Embryonic facial prominence (tissue), 1 donor: ENCODE measurements at regions not wholly inside any gene's neighbourhood (a gene's known extent, or its start where the extent isn't known, plus 50 kb on each side); places are given as distances from the start of the nearest gene placed in this dataset.
"Not testable (repeated sequence)": the region's sequence is repeated elsewhere in the genome, so short reads cannot be mapped to it uniquely, and the experiment has no call there.

Experiments used
- DNase-seq: peaks from one replicate; pipeline ENCODE4 v3.0.0-alpha.2; 2016; ENCODE audit errors: extremely low spot score

GRCh38 chr2:5145801-5146200 is 546.4 kb upstream of the SOX11 start:
- no peak for DNase-seq

DNA sequence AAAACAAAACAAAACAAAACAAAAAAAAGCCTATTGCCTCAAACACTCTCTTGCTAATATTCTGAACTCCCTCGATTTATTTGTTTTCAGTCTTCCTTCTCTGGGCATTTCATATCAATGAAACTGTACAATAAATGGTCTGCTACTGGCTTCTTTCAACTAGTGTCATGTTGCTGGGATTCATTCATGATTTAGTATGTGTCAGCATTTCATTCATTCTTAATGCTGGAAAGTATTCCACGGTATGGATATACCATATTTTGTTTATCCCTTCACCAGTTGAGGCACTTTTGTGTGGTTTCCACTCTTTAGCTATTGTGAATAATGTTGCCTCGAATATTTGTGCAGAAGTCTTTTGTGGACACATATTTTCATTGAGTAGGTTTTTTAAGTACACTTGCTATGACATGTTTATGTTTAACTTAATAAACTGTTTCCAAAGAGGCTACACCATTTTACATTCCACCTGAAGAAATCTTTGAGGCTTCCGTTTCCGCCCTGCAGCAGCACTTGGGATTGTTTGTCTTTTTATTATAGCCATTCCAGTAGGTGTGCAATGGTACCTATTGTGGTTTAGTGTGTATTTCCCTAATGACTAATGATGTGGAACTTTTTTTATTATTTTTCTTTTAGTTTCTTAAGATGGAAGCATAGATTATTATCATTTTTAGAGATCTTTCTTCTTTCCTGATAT is 543.6 kb upstream of the SOX11 start:
- DNase-seq: no peak

DNA sequence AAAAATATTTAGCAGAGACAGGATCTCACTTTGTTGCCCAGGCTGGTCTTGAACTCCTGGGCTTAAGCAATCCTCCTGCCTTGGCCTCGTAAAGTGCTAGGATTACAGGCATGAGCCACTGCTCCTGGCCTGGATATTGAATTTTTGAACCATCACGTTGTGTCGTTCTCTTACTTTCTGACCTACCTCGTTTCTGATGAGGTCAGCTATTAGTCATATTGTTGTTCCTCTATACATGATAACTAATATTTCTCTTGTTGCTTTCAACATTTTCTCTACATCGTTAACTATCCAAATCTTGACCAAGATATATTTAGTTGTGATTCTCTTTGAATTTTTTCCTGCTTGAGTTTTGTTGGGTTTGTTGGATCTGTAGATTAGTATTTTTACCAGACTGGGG is 541.3 kb upstream of the SOX11 start:
- DNase-seq: no peak

- no peak for DNase-seq
Observed at GRCh38 chr2:5164776-5165525, 527.2 kb upstream of the SOX11 start.

DNA sequence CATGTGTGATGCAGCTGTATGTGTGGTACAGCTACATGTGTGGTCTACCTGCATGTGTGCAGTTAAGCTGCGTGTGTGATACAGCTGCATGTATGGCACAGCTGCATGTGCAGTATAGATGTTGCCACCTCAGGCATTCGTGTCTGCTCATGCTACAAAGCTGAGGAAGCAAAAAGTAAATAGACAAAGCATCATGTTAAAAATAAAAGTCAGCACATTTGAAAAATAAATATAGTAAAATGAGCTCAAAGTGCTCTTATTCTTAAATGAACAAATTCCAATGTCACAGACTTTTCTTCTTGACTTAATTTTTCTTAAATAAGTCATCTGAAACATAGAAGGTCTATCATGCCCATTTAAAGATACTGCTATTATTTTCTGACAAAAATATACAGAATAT is 519.3 kb upstream of the SOX11 start:
- no peak for DNase-seq

GRCh38 chr2:5173876-5174535 is 518.2 kb upstream of the SOX11 start:
- no peak for DNase-seq

DNA sequence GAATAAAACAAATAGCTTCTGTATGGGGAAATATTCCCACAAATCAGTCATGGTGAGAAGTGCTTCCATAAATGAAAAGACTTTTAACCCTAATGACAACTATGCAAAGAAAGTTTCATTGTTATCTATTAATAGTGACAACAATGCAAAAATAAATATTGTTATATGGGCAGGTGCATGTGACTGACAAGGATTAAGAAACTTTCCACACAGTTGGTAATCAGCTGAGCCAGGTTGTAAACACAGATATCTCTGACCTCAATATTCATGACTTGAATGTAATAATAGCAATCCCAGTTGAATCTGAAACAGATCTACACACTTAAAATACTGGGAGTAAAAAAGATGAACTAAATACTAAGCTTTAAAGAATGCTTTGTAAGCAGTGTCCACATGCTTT is 517.0 kb upstream of the SOX11 start:
- no peak for DNase-seq

DNA sequence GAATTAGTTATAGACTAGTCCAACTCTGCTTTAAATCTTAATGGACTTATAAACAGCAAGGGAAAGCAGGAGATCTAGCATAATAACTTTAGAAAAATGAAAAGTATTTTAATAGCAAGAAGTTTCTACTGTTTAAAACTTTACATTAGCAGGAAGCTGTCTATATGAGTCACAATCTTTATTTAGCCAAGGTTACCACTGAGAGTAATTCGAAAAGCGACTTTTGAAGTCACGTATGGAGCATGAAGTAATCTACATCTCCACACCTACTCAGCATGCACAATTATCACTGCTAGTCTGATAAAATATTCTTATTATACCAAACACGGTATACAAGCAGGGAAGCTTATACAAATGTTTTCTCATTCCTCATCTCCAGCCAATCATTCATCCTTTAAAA is 515.4 kb upstream of the SOX11 start:
- no peak for DNase-seq

- DNase-seq: no peak
Observed at GRCh38 chr2:5183031-5183430, 509.2 kb upstream of the SOX11 start.

DNA sequence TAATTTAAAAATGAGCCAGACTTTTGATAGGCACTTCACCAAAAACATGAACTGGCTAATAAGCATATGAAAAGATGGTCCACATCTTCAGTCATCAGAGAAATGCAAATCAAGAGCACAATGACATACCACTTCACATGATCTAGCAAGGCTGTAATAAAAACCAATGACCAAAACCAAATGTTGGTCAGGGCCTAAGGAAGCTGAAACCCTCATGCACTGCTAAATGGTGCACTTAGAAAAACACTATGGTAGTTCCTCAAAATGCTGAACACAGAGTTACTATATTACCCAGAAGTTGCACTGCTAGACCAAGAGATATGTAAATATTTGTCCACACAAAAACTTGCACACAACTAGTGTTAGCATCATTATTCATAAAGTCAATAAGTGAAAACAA is 504.9 kb upstream of the SOX11 start:
- DNase-seq: no peak

- DNase-seq: no peak
Observed at GRCh38 chr2:5188636-5189035, 503.5 kb upstream of the SOX11 start.

- DNase-seq: no peak
Observed at GRCh38 chr2:5190023-5190422, 502.2 kb upstream of the SOX11 start.

DNA sequence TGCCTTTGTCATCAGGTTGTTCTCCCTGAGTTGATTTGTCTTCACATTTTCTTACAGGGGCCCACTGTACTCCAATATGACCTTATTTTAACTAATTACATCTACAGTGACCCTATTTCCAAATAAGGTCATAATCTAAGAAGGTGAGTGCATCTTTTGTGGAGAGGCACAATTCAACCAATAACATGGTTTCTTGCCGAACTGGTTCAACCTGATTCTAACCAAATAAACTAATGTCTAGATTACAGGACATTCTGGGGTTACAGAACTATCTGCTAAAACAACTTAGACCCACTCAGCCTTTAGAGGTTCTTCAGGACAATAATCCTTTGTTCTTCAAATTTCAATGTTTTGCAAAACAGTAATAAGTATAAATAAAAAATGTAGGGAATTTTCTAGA is 496.5 kb upstream of the SOX11 start:
- DNase-seq: no peak

DNA sequence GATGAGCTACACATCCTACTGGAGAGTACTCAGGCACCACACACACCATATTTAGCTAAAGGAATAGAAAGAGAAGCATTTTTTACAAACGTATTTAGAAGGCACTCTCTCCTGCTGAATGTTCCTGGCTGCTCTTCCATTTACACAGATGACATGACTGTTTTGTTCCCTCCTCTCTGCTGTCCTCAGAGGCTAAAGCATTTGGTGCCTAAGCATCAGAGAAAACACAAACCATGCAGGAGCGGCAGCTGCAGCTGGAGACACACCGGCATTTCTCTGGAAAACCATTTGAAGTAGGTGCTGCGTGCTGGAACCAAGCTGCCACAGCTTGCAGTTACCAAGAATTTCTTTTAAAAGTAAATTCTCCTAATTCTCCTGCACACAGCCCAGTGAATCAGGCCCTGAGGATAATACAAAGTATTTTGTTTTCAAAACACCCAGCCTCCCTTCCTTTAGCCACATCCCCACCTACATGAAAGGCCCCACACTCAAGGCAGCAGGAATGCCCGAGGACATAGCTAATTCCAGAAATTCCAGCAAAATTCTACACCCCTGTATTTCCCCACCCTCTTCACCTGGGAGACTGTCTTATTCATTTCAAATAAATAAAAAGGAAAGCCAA is 488.9 kb upstream of the SOX11 start:
- DNase-seq: no peak

GRCh38 chr2:5206742-5207141 is 485.4 kb upstream of the SOX11 start:
- not testable (repeated sequence) for DNase-seq

GRCh38 chr2:5215989-5216607 is 476.1 kb upstream of the SOX11 start:
- DNase-seq: no peak

- no peak for DNase-seq
Observed at GRCh38 chr2:5227062-5227699, 465.0 kb upstream of the SOX11 start.

DNA sequence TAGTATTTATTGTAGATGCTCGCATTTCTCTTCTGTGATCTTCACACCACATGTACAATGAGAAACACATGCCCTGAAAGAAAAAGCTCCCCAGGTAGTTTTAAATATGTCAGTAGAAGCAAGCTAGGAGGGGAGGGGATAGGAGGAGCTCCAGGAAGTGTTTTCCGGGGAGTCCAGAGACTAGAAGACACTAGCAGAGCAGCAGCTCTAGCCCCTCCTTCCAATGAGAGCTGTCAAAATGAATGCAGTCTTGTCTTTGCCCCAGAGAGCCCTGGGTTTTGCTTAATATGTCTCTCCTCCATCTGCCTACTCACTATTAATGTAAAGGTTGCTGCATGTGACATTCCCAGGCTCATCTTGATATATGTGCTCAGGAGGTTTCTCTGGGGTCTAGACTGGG is 462.6 kb upstream of the SOX11 start:
- no peak for DNase-seq

DNA sequence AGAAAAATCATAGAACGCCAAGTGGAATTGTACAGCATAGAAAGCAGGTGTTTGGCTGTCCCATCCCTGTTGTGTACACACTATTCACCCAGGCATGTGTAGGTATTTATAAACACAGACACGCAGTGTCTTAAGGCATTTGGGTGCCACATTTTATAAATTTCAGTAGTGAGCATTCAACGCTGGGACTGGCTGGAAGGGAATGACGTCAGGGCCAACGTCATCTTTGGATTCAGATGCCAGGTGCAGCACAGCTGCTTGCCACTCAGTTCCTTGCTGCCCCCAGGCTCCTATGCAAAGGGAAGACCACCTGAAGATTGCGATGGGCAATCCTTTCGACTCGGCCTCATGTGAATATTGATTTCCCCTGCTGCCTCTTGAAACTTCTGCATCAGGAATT is 461.7 kb upstream of the SOX11 start:
- no peak for DNase-seq

DNA sequence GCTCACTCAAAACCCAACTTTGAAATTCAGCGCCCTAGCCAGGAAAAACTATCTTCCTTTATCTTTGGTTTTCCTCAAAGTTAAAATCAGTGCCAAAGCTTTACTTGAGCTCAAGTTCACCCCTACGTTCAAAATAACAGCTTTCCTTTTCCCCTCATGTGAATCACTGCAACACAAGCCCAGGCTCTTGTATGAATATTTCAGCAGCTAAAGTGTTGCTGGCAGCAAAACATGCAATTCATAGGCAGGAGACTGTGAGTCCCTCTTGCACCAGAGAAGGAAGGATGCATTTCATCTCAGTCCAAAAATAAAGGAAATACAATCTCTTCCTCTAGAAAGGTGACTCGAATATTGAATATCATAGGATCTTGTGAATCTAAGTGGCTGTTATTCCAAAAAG is 461.3 kb upstream of the SOX11 start:
- DNase-seq: no peak

GRCh38 chr2:5231287-5231686 is 460.9 kb upstream of the SOX11 start:
- DNase-seq: no peak

DNA sequence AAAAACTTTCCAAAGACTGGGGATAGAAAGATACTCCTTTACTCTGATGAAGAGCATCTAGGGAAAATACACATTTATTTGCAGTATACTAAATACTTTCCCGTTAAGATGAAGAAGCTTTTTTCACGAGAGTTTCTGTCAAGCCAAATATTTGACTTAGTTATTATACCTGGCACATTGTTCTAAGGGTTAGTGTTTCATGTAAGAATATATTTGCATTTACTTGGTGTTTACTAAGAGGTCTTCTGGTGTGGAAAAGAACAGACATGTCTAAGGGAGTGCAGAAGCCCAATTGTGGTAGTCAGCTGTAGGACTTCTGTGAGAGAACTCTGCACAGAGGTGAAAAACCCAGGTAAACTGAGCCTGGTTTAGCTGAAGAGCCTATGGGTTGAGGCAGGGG is 457.6 kb upstream of the SOX11 start:
- DNase-seq: no peak
